GM18909 (cell line): ENCODE measurements at regions not wholly inside any gene's neighbourhood (a gene's known extent, or its start where the extent isn't known, plus 50 kb on each side); places are given as distances from the start of the nearest gene placed in this dataset.

Experiments
- ATAC-seq: cut with Tn5 transposase; IDR thresholded peaks from one replicate; pipeline ENCODE4 v1.9.1; 2021; ENCODE audit warnings: mild to moderate bottlenecking; ENCODE audit not compliant: unreplicated experiment, poor library complexity

DNA sequence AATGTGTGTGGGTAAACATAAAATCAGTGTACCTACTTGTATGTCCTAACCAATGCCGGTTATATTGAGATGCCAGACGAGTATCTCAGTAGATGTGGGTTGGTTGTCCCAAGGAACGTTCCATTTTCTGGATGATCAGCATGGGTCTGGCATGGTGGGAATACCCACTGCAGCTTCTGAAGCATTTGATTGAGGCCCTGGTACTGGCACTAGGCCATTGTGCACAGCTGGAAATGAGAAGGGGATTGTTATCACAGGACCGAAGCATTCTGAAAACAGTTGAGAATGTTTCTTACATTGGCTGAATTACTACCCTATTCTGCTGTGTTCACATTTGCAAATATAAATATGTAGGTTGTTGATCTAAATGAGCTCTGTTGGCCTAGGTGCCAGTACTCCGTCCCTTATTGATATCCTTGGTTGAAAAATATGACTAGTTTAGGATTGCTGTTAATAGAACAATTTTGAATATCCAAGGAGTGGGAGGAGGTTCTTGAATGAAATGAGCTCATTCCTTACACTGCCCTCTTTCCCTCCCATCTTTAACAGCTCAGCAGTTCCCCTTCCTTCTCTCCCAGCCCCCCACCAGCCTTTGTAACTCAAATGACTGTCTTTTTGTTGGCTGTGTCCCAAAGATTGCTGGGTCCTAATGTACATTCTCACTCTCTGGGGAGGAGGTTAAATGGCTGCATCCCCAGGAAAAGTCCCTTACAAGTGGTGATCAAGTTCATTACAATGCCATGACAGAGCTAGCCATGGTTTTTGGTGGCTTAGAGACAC is 293.3 kb upstream of the TPM1 start:
- ATAC-seq, result no peak

DNA sequence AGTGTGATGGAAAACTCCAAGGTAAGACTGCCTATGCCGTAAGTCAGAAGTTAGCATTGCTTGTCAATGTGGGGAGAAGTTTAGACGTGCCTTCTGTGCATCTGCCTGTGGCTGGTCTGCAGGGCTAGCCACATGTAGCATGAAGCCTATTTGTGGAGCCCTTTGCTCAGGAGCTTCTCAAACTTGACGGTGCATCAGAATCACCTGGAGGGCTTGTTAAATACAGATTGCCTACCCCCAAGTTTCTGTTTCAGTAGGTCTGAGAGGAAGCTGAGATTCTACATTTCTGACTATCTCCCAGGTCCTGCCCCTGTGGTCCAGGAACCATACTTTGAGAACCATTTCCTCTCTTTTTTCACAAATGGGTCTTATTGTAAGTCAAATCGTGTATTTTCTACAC is 292.1 kb upstream of the TPM1 start:
- no peak for ATAC-seq

DNA sequence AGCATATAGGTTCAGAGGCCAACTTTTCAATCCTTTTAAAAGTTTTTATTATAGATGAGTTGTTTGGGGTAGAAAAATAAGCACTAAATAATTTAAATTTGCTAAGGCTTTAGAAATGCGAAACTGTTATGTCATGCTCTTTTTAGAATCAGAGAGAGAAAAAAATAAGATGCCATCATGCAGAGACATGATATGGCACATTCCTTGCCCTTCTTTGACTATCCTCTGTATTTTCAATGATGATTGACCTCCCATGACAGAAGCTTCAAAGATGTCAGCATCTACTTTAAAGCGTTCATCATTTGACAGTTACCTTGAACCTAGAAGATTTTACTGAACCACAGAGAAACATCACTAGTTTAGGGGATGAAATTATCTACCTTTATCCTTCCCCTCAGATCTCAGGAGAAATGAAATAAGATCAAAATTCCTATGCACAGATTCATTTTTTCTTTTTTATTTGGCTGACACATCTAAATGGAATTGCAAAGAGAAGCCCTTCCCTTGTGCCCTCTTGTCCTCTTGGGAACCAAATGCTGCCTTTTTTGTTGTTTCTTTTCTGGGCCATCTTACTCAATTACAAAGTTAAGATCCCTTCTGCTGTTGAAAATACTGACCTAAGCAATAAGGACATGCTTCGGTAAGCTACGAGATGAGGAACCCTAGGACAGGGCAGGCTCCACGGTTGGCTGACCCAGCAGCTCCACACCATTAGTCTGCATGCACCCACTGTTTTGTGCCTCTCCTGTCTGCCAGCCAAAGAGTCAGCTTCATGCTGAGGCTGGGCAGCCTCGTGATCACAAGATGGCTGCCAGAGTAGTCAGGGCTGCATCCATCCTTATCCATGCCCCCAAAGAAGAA is 289.7 kb upstream of the TPM1 start:
- no peak for ATAC-seq

DNA sequence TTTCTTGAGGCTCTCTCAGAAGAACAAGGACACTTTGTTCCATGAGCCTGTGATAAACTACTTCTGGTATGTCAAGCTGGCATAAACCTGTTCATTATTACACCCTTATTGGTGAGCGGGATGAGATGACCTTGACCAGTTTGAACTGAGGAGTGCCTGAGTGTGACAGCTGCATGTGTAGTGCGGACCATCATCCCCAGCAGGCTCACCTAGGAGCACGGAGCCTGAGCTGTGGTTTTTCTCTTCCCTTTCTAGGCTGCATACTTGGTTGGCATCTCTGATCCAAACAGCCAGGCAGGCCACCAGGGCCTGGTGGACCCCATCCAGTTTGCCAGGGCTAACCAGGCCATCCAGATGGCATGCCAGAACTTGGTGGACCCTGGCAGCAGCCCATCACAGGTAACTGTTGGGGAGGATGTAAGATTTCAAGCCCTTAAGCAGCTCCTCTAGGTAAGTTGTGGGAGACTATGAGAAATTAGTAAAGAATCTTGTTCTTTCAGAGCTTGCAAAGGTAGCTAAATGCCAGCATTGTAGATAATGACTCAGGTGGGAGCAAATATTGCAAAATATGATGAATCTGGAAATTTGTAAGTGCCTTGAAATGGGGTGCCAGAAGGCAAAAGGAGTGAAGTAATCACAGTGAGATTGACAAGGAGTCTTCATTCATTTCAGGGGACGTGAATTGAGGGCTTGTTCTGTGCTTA is 288.9 kb upstream of the TPM1 start:
- ATAC-seq, result no peak

DNA sequence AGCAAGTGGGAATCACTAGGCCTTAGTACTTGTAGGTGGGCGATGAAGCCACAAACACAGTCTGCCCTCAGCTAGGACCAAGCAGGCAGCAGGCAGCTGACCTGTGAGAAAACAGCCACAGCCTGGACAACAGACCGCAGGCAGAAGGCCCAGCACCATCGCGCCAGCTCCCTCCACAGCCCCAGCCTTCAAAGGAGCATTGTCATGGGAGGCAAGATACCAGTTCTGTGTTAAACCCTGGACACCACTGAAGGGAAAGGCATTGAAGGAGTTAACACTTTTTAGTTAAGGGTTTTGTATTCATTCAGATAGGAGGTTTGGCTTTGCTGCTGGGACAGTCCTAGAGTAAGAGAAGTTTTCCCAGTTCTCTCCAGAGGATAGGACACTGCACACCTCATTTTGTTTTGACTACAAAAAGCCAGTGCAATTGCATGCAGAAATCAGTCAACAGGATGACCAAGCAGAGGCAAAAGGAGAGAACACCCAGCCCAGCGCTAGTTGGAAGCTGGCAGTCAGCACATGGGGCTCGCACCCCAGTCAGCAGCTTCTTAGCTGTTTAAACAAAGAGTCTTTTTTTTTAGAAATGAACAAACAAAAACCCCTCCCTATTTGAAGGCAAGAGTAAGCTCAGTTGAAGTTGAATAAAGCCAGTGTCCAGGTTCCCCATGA is 286.1 kb upstream of the TPM1 start:
- ATAC-seq, result no peak

DNA sequence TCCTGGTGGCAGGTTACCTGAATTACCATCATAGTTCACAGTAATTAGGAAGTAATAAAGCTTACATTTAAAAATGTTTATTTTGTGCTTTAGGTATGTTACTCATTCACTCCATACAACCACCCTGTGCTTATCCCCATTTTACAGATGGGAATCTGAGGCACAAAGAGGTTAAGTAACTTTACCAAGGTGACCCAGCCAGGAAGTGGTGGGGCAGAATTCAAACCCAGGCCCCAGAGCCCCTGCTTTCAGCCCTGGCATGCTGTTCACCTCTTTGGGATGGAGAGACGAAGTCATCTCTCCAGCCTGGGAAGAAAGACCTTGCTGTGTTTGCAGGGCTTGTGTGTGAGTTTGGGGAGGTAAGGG is 285.6 kb upstream of the TPM1 start:
- no peak for ATAC-seq

DNA sequence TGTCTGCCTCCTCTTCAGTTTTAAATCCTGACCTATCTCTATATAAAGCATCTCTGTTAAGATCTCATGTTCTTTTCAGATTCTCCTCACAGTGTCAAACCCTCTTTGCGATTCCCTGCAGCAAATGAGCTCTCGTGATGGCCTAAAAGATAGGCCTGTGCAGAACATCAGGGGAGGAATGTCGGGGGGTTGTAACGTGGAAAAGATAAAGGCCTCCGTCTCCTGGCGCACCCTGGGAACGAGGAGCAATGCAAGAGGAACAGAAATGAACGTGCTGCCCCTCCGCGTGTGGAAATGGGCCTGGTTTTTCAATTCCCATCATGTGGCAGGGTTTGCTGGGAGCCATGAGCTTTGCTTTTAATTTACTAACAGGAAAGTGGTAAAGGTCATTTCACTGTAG is 285.0 kb upstream of the TPM1 start:
- no peak for ATAC-seq

GRCh38 chr15:62758126-62758951 is 284.2 kb upstream of the TPM1 start:
- no peak for ATAC-seq

DNA sequence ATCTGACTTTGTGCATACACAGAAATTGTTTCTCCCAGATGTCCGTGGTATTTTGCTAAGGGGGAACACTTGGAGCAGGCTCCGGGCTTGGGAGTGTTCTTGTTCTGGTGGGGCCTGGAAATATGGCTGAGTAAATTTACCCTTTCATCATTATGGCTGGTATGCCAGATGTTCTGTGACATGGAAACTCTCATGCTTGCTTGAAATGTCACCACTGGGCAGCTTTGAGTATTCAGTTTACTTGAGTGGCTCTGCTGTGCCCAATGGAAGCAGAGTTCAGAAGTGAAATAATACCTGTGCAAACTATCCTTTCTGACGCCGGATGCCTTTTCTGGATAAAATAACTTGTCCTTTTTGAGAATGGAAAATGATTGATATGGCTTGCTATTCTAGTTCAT is 283.6 kb upstream of the TPM1 start:
- ATAC-seq, result no peak

- ATAC-seq, result no peak
Observed at GRCh38 chr15:62760538-62760937, 282.0 kb upstream of the TPM1 start.

- ATAC-seq, result no peak
Observed at GRCh38 chr15:62765916-62766315, 276.6 kb upstream of the TPM1 start.

DNA sequence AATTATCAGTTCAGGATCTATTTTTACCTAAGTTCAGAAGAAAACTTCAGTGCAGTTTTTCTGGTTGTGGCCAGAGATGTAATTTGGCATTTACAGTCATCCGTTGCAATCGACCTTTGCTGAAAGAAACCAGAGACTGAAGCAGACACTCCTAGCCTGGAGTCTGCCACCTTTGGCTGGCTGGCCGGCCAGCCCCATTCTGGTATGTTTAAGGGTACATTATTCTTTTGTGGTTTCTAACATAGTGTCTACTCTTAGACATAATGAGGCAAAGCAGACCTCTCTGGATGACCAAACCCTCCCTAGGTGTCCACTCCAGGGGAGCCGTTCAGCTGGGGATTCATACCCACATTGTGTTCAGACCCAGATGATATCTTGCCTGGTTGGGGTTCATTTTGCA is 275.9 kb upstream of the TPM1 start:
- no peak for ATAC-seq

DNA sequence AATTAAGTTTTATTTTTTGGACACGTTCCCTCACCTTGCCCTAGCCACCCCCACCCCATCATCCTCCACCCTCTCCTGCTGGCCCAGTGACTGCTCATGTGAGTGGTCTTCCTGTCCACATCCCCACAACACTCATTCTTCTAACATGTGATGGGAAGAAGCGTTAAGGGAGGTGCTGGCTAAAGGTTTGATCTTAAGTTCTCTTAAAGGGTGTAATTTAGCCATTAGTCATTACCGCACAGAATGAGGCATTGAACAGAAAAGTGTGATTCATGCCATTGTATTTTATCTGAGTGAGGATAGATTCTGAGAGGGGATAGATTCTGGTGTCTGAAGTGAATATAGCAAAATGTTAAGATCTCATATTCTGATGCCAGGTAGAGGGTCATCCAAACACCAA is 272.9 kb upstream of the TPM1 start:
- ATAC-seq, result no peak

DNA sequence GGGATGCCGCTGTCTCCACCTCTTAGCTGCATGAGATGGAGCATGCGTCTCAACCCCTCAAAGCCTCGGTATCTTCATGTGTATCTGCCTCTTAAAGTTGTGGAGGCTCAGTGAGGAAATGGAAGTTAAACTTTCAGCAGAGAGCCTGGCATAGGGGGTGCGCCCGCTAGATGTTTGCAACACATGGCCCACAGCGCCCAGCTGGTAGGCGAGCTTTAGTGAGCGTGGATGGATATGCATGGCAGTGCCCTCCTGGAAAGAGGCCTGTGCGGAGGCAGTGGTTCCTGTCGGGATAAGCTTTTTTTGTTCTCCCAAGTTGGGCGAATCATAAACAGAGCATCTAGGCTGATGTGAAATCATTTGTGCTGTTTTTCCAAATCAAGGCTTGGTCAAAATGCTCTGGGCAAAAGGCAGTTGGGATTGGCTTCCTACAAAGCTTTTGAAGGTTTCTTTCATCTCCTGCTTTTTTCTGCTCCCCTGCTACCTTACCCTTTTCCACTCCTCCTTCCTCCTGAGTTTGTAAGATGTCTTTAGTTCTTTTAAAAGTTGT is 272.4 kb upstream of the TPM1 start:
- no peak for ATAC-seq

GRCh38 chr15:62770752-62771151 is 271.8 kb upstream of the TPM1 start:
- ATAC-seq, result no peak

GRCh38 chr15:62771234-62771633 is 271.3 kb upstream of the TPM1 start:
- no peak for ATAC-seq

- no peak for ATAC-seq
Observed at GRCh38 chr15:62773369-62774165, 269.0 kb upstream of the TPM1 start.

- no peak for ATAC-seq
Observed at GRCh38 chr15:62775932-62776331, 266.6 kb upstream of the TPM1 start.

DNA sequence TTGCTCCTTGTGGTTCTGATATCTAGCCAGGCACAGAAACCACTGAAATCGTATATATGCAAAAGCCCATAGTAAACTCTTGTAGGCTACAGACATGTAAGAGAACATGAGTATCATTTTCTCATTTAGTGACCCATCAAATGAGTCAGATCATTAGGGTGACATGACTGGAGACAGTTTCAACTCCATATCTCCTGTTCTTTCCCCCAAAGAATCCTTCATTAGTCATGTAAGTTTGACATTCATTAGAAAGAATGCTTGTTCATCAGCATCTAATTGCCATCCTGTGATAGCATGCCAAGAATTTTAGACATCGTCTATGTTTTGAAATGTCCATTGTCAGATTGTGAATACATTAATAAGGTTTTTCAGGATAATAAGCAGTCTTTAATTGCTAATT is 264.9 kb upstream of the TPM1 start:
- no peak for ATAC-seq
